HepG2 (cell line): ENCODE measurements at regions not wholly inside any gene's neighbourhood (a gene's known extent, or its start where the extent isn't known, plus 50 kb on each side); places are given as distances from the start of the nearest gene placed in this dataset.

Experiments
- ARID2 ChIP-seq: sonication (generic); formaldehyde crosslinking; IDR thresholded peaks from 2 replicates; pipeline ENCODE4 v1.8.1; 2022; ENCODE audit warnings: mild to moderate bottlenecking, missing genetic modification reagents, borderline replicate concordance
- ATF7 ChIP-seq, 2 experiments: fragments of 450-650 bp in 1 of 2; sonication (generic) in 1 of 2; formaldehyde crosslinking in 1 of 2; IDR thresholded peaks; 2 replicates each; pipeline versions ENCODE4 v1.4.0 to v1.6.1; 2016 to 2020; ENCODE audit warnings: antibody characterized with exemption in 1 of 2, mild to moderate bottlenecking in 1 of 2, missing genetic modification reagents in 1 of 2
- HIC2 ChIP-seq: sonication (generic); formaldehyde crosslinking; IDR thresholded peaks from 2 replicates; pipeline ENCODE4 v1.9.0; 2022; ENCODE audit warnings: low read depth, missing genetic modification reagents
- HMGXB3 ChIP-seq: sonication (generic); formaldehyde crosslinking; IDR thresholded peaks from 2 replicates; pipeline ENCODE4 v1.4.0; 2020; ENCODE audit warnings: missing genetic modification reagents, borderline replicate concordance
- HOMEZ ChIP-seq: IDR thresholded peaks from 2 replicates; pipeline ENCODE4 v1.6.1; 2016; ENCODE audit warnings: low read depth
- SATB2 ChIP-seq: sonication (generic); formaldehyde crosslinking; IDR thresholded peaks from 2 replicates; pipeline ENCODE4 v1.5.0; 2020; ENCODE audit warnings: missing genetic modification reagents
- TCF12 ChIP-seq, 2 experiments: fragments of 450-650 bp in 1 of 2; sonication (generic) in 1 of 2; formaldehyde crosslinking in 1 of 2; IDR thresholded peaks; 2 replicates each; pipeline versions ENCODE4 v1.6.1 to v1.8.0; 2017 to 2022; ENCODE audit warnings: antibody characterized with exemption in 1 of 2, mild to moderate bottlenecking in 1 of 2, missing genetic modification reagents in 1 of 2, moderate library complexity in 1 of 2
- TRIM22 ChIP-seq: fragments of 450-650 bp; IDR thresholded peaks from 2 replicates; pipeline ENCODE4 v1.6.1; 2017
- ZNF24 ChIP-seq: fragments of 450-650 bp; IDR thresholded peaks from 2 replicates; pipeline ENCODE4 v1.6.1; 2017; ENCODE audit warnings: antibody characterized with exemption, mild to moderate bottlenecking
- ZNF530 ChIP-seq: sonication (generic); formaldehyde crosslinking; IDR thresholded peaks from 2 replicates; pipeline ENCODE4 v1.5.0; 2020; ENCODE audit warnings: low read depth, mild to moderate bottlenecking, missing genetic modification reagents
- ZNF589 ChIP-seq: sonication (generic); formaldehyde crosslinking; conservative IDR thresholded peaks from 2 replicates; pipeline ENCODE4 v1.8.0; 2022; ENCODE audit warnings: mild to moderate bottlenecking, moderate library complexity, missing genetic modification reagents
- ZNF605 ChIP-seq: sonication (generic); formaldehyde crosslinking; IDR thresholded peaks from 2 replicates; pipeline ENCODE4 v1.8.0; 2022; ENCODE audit warnings: mild to moderate bottlenecking, missing genetic modification reagents
- ZNF784 ChIP-seq: sonication (generic); formaldehyde crosslinking; IDR thresholded peaks from 2 replicates; pipeline ENCODE4 v1.5.1; 2020; ENCODE audit warnings: missing genetic modification reagents, mild to moderate bottlenecking, borderline replicate concordance
- ZSCAN9 ChIP-seq: IDR thresholded peaks from 2 replicates; pipeline ENCODE4 v1.6.1; 2016; ENCODE audit warnings: borderline replicate concordance
- TF ChIP-seq, protein P1 (sequence below): sonication (generic); formaldehyde crosslinking; IDR thresholded peaks from 2 replicates; pipeline ENCODE4 v1.4.0; 2020; ENCODE audit warnings: missing genetic modification reagents

- peak; percentile 54; the same call in 1 of the 2 replicates for TF ChIP-seq ZNF24
- peak; percentile 91 for TF ChIP-seq HMGXB3 (CRISPR knock-in tag)
- TF ChIP-seq ATF7 (IDR thresholded peaks at IDR 0.05): peak; percentile 57
- TF ChIP-seq ATF7 (CRISPR knock-in tag; IDR thresholded peaks at IDR 0.05): peak; percentile 54; the same call in 1 of the 2 replicates
- no peak for TF ChIP-seq HIC2
- TF ChIP-seq ZNF784 (CRISPR knock-in tag): no peak
- TF ChIP-seq TRIM22: no peak
- peak; percentile 86; the same call in 1 of the 2 replicates for TF ChIP-seq SATB2 (CRISPR knock-in tag)
- peak; percentile 64; the same call in 1 of the 2 replicates for TF ChIP-seq ZNF605 (CRISPR knock-in tag)
- peak; percentile 54; the same call in 1 of the 2 replicates for TF ChIP-seq ARID2 (CRISPR knock-in tag)
- TF ChIP-seq HOMEZ (CRISPR knock-in tag): peak; percentile 54; the same call in 1 of the 2 replicates
- TF ChIP-seq ZNF530: no peak
- TF ChIP-seq TCF12 (IDR thresholded peaks at IDR 0.05): no peak
- peak; percentile 97 for TF ChIP-seq TCF12 (CRISPR knock-in tag; IDR thresholded peaks at IDR 0.05)
- TF ChIP-seq ZSCAN9 (CRISPR knock-in tag): peak; percentile 92
- 0 out of 2 replicates have a peak, but pooled peaks have one; percentile 55 for TF ChIP-seq ZNF589 (CRISPR knock-in tag)
- TF ChIP-seq, protein P1, sequence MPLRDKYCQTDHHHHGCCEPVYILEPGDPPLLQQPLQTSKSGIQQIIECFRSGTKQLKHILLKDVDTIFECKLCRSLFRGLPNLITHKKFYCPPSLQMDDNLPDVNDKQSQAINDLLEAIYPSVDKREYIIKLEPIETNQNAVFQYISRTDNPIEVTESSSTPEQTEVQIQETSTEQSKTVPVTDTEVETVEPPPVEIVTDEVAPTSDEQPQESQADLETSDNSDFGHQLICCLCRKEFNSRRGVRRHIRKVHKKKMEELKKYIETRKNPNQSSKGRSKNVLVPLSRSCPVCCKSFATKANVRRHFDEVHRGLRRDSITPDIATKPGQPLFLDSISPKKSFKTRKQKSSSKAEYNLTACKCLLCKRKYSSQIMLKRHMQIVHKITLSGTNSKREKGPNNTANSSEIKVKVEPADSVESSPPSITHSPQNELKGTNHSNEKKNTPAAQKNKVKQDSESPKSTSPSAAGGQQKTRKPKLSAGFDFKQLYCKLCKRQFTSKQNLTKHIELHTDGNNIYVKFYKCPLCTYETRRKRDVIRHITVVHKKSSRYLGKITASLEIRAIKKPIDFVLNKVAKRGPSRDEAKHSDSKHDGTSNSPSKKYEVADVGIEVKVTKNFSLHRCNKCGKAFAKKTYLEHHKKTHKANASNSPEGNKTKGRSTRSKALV (CRISPR knock-in tag): peak; percentile 91; the same call in 1 of the 2 replicates
These were observed 461.0 kb downstream of the GBE1 start (continued) for GRCh38 chr3:81300324-81300927.
